SK-N-SH (cell line): ENCODE measurements at regions not wholly inside any gene's neighbourhood (a gene's known extent, or its start where the extent isn't known, plus 50 kb on each side); places are given as distances from the start of the nearest gene placed in this dataset.

ENCODE experiments used
- CTCF ChIA-PET: fragments of 300-600, 350-600 bp; formaldehyde crosslinking; extraction: SDS; loops from one replicate; lab custom pipeline; 2021; lab: Yijun Ruan, JAX
- POLR2A ChIA-PET: fragments of 350-600 bp; sonication (Branson Sonifier 250); formaldehyde crosslinking; extraction: SDS; loops from one replicate; lab custom pipeline; 2020; ENCODE audit warnings: antibody characterized with exemption, inconsistent platforms; lab: Yijun Ruan, JAX
- DNase-seq: peaks from one replicate; pipeline ENCODE4 v3.0.0; 2012
- H2AFZ ChIP-seq: fragments of 200-600 bp; sonication (generic); 2 replicates; pipeline ENCODE4 v1.8.1; 2016; ENCODE audit warnings: antibody characterized with exemption, mild to moderate bottlenecking, low read depth
- H3F3A ChIP-seq: fragments of 200-600 bp; sonication (generic); replicated peaks from 2 replicates; pipeline ENCODE3; 2016; ENCODE audit warnings: antibody characterized with exemption, mild to moderate bottlenecking; ENCODE audit not compliant: insufficient read depth
- H3K27ac ChIP-seq, 2 experiments: fragments of 200-500 bp in 1 of 2; fragments of 200-600 bp in 1 of 2; sonication (Bioruptor generic) in 1 of 2; sonication (generic), shearing (Covaris generic) in 1 of 2; 2 replicates each; pipeline versions ENCODE4 v1.5.1 to v1.6.1; 2014 to 2016; ENCODE audit warnings: low read depth in 2 of 2, inconsistent platforms in 1 of 2, low read length in 1 of 2, mild to moderate bottlenecking in 1 of 2, mixed read lengths in 1 of 2
- H3K27me3 ChIP-seq: fragments of 200-600 bp; sonication (generic), shearing (Covaris generic); 2 replicates; pipeline ENCODE4 v1.6.1; 2016; ENCODE audit warnings: mixed run types; ENCODE audit not compliant: insufficient read depth
- H3K36me3 ChIP-seq, 2 experiments: fragments of 200-500 bp in 1 of 2; fragments of 200-600 bp in 1 of 2; sonication (Bioruptor generic) in 1 of 2; sonication (generic) in 1 of 2; replicated peaks in 1 of 2; 2 replicates each; pipeline versions ENCODE3 to v1.5.1; 2014 to 2016; ENCODE audit warnings: low read length in 1 of 2, mild to moderate bottlenecking in 1 of 2; ENCODE audit not compliant: insufficient read depth in 2 of 2, control insufficient read depth in 1 of 2
- H3K4me1 ChIP-seq, 2 experiments: fragments of 200-500 bp in 1 of 2; fragments of 200-600 bp in 1 of 2; sonication (Bioruptor generic) in 1 of 2; sonication (generic), shearing (Covaris generic) in 1 of 2; 2 replicates each; pipeline versions ENCODE4 v1.5.1 to v1.6.1; 2014 to 2016; ENCODE audit warnings: low read depth in 1 of 2, low read length in 1 of 2, mixed run types in 1 of 2; ENCODE audit not compliant: insufficient read depth in 2 of 2, control insufficient read depth in 1 of 2
- H3K4me2 ChIP-seq: fragments of 200-600 bp; sonication (generic), shearing (Covaris generic); 2 replicates; pipeline ENCODE4 v1.6.1; 2017; ENCODE audit warnings: mixed run types
- H3K4me3 ChIP-seq, 2 experiments: fragments of 200-500 bp in 1 of 2; fragments of 200-600 bp in 1 of 2; sonication (Bioruptor generic) in 1 of 2; sonication (generic), shearing (Covaris generic) in 1 of 2; 2 replicates each; pipeline versions ENCODE4 v1.5.1 to v1.8.1; 2014 to 2016; ENCODE audit warnings: low read depth in 2 of 2, inconsistent platforms in 1 of 2, low read length in 1 of 2, mild to moderate bottlenecking in 1 of 2, mixed read lengths in 1 of 2, moderate library complexity in 1 of 2
- H3K79me2 ChIP-seq: fragments of 200-600 bp; sonication (generic); 2 replicates; pipeline ENCODE4 v1.8.1; 2017; ENCODE audit warnings: mild to moderate bottlenecking; ENCODE audit not compliant: insufficient read depth
- H3K9ac ChIP-seq: fragments of 200-600 bp; sonication (generic); 2 replicates; pipeline ENCODE4 v1.6.1; 2017; ENCODE audit warnings: mixed run types
- H3K9me2 ChIP-seq: fragments of 200-600 bp; sonication (generic); 2 replicates; pipeline ENCODE4 v1.6.1; 2017; ENCODE audit warnings: mixed run types
- H3K9me3 ChIP-seq: fragments of 200-600 bp; sonication (generic); 2 replicates; pipeline ENCODE4 v1.6.1; 2017; ENCODE audit warnings: mixed run types, mild to moderate bottlenecking, moderate library complexity
- H4K20me1 ChIP-seq: fragments of 200-600 bp; sonication (generic); 2 replicates; pipeline ENCODE4 v1.6.1; 2017; ENCODE audit warnings: mild to moderate bottlenecking, mixed run types; ENCODE audit not compliant: insufficient read depth
- CTCF ChIP-seq: fragments of 200-600 bp; sonication (generic); IDR thresholded peaks from 2 replicates; pipeline ENCODE4 v1.6.1; 2017; ENCODE audit warnings: antibody characterized with exemption, mild to moderate bottlenecking, moderate library complexity
- EP300 ChIP-seq, 2 experiments: IDR thresholded peaks; 2 replicates each; pipeline versions ENCODE4 v1.4.0 to v1.6.1; 2012; ENCODE audit warnings: borderline replicate concordance in 1 of 2, low read depth in 1 of 2, low read length in 1 of 2
- EZH2phosphoT487 ChIP-seq: fragments of 200-600 bp; sonication (generic); IDR thresholded peaks from 2 replicates; pipeline ENCODE4 v1.6.1; 2017; ENCODE audit warnings: low read depth, mixed run types, mild to moderate bottlenecking, antibody characterized with exemption, moderate library complexity, borderline replicate concordance
- FOXM1 ChIP-seq: IDR thresholded peaks from 2 replicates; pipeline ENCODE4 v1.4.0; 2012; ENCODE audit warnings: low read depth, mild to moderate bottlenecking
- GABPA ChIP-seq: IDR thresholded peaks from 2 replicates; pipeline ENCODE4 v1.4.0; 2012; ENCODE audit warnings: low read depth, mild to moderate bottlenecking
- GATA2 ChIP-seq: sonication (generic); formaldehyde crosslinking; IDR thresholded peaks from 2 replicates; pipeline ENCODE4 v1.5.0; 2020; ENCODE audit warnings: mild to moderate bottlenecking, missing genetic modification reagents
- IRF3 ChIP-seq: fragments of 150-350 bp; IDR thresholded peaks from 2 replicates; pipeline ENCODE4 v1.6.1; 2016; ENCODE audit warnings: mild to moderate bottlenecking, low read depth, low read length
- JUND ChIP-seq: IDR thresholded peaks from 2 replicates; pipeline ENCODE4 v1.4.0; 2012
- MAX ChIP-seq: IDR thresholded peaks from 2 replicates; pipeline ENCODE4 v1.4.0; 2012; ENCODE audit warnings: low read depth
- MXI1 ChIP-seq: IDR thresholded peaks from 2 replicates; pipeline ENCODE4 v1.6.1; 2012; ENCODE audit warnings: mild to moderate bottlenecking, low read depth, low read length, improper control_type of control experiment
- PBX3 ChIP-seq: IDR thresholded peaks from 2 replicates; pipeline ENCODE4; 2012
- RAD21 ChIP-seq: IDR thresholded peaks from 2 replicates; pipeline ENCODE4 v1.6.1; 2012; ENCODE audit warnings: mild to moderate bottlenecking, low read length
- REST ChIP-seq: IDR thresholded peaks from 2 replicates; pipeline ENCODE4 v1.6.1; 2012; ENCODE audit warnings: mild to moderate bottlenecking, low read depth, low read length, moderate library complexity
- RFX5 ChIP-seq: IDR thresholded peaks from 2 replicates; pipeline ENCODE4 v1.6.1; 2012; ENCODE audit warnings: mild to moderate bottlenecking, improper control_type of control experiment, low read length
- RXRA ChIP-seq: IDR thresholded peaks from 2 replicates; pipeline ENCODE4 v1.4.0; 2012; ENCODE audit warnings: low read depth, mild to moderate bottlenecking, borderline replicate concordance
- SIN3A ChIP-seq: IDR thresholded peaks from 2 replicates; pipeline ENCODE4 v1.6.1; 2012; ENCODE audit warnings: low read depth, mild to moderate bottlenecking, low read length, moderate library complexity, borderline replicate concordance
- WGBS: methylation state at CpG from one replicate; pipeline ENCODE4 v1.1.6; 2017; ENCODE audit warnings: low lambda C conversion rate; 5-methylcytosine and 5-hydroxymethylcytosine counted together

- Histone ChIP-seq H3K9me3 (no peaks in the 10 kb centered on the region), H3K27me3 (no peaks in the 10 kb centered on the region), H3K79me2 (no peaks in the 10 kb centered on the region), H3K27ac (no peak overlapping the region), H3K9ac (no peak overlapping the region), H3K4me3 (no peak overlapping the region), H3K36me3 (no peaks in the 10 kb centered on the region), H3F3A (no peaks in the 10 kb centered on the region), H3K4me2 (no peak overlapping the region), H4K20me1 (no peaks in the 10 kb centered on the region), H3K9me2 (no peaks in the 10 kb centered on the region), H2AFZ (no peak overlapping the region), H3K4me1 (peaks cover 0 to 2% of the 10 kb centered on the region in 2 experiments; a peak in 1 of 4 replicates)
- TF ChIP-seq SIN3A (no peak), MAX (no peak), FOXM1 (no peak), CTCF (no peak), IRF3 (no peak), REST (no peak), PBX3 (no peak), EP300 (IDR thresholded peaks at IDR 0.05; ENCODE audit: borderline replicate concordance in 1 of 2, low read depth in 1 of 2, low read length in 1 of 2) (no peak), RAD21 (no peak), GABPA (no peak), EZH2phosphoT487 (no peak), JUND (no peak), RXRA (no peak), GATA2 (CRISPR knock-in tag) (no peak), MXI1 (no peak), RFX5 (no peak)
- POLR2A ChIA-PET: no interaction called here
- CTCF ChIA-PET: interaction anchor here (0.9 kb wide), 1 partner anchor 73 kb away, joined by 3 read pairs; no protein-coding TSS in a partner anchor
- DNase-seq: no peak
- WGBS: 52% methylated on average over 5 of the region's 5 CpGs
Measured at GRCh38 chr16:17629936-17630335, 159.2 kb upstream of the XYLT1 start.
